ENCODE measurements at regions not wholly inside any gene's neighbourhood (a gene's known extent, or its start where the extent isn't known, plus 50 kb on each side); places are given as distances from the start of the nearest gene placed in this dataset.

DNA sequence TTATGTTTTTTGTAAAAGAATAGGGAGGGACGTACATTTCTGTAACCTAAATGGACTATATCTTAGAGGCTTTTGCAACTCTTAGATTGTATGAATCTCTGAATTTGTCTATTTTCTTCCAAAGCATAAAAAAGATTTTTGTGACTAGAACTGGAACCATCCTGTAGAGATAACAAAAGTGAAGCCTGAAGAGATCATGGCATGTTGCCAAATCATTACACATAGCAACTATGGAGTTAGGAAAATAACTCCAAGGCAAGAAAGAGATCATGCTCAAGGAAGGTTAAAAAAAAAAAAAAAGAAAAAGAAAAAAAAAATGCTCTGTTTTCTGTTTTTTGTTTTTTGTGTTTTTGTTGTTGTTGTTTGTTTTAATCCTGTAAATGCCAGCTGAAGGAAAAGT lies 567.7 kb upstream of the ZWINT start:
- TF ChIP-seq ZFX (IDR thresholded peaks at IDR 0.05; ENCODE audit: borderline replicate concordance) = no peak
- TF ChIP-seq, protein P1, sequence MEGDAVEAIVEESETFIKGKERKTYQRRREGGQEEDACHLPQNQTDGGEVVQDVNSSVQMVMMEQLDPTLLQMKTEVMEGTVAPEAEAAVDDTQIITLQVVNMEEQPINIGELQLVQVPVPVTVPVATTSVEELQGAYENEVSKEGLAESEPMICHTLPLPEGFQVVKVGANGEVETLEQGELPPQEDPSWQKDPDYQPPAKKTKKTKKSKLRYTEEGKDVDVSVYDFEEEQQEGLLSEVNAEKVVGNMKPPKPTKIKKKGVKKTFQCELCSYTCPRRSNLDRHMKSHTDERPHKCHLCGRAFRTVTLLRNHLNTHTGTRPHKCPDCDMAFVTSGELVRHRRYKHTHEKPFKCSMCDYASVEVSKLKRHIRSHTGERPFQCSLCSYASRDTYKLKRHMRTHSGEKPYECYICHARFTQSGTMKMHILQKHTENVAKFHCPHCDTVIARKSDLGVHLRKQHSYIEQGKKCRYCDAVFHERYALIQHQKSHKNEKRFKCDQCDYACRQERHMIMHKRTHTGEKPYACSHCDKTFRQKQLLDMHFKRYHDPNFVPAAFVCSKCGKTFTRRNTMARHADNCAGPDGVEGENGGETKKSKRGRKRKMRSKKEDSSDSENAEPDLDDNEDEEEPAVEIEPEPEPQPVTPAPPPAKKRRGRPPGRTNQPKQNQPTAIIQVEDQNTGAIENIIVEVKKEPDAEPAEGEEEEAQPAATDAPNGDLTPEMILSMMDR (IDR thresholded peaks at IDR 0.05) = no peak

DNA sequence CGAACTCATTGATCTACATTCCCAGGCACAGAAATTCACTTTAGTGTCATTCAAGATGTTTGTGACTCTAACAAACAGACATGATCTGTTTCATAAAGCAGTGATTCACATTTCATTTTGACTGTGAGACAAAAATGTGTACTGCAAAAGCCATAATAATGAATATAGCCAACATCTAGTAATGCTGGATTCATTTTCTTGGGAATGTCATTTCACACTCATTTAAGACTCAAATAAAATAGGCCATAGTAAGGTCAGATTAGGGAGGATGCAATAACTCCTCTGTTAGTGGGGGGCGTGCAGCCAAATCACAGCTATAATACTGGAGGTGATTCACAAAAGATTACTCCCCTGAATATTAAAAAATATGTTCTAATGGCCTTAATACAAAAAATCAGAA lies 566.6 kb upstream of the ZWINT start:
- TF ChIP-seq, protein P1 (IDR thresholded peaks at IDR 0.05) = no peak
- no peak for TF ChIP-seq ZFX (IDR thresholded peaks at IDR 0.05; ENCODE audit: borderline replicate concordance)
- H3K27ac ChIP-seq = no peak overlapping the region

More for the DNA sequence above, 567.7 kb upstream of the ZWINT start:
- H3K27ac ChIP-seq = no peak overlapping the region

DNA sequence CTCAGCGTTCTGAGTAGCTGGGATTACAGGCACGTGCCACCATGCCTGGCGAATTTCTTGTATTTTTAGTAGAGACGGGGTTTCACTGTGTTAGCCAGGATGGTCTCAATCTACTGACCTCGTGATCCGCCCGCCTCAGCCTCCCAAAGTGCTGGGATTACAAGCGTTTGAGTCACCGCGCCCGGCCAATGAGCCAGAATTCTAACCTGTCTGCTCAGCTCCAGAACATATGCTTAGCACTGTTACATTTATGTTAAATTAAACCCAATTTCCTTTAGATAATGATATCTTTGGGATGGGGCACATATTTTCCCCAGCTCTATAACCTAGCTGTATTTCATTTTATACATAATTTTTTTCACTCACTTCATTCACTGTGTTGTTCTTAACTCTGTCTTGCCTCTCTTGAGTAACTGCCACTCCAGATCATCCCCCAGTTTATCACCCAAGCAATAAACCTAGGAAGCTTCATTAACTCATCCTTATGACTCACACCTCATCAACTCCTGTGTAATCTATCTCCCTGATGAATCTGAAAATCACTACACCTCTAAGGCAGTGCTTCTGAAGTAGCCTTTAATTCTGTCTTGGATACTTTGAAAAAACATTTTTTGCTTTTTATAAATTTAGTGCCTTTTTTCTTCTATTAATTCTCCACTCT lies 559.7 kb upstream of the ZWINT start:
- H3K27ac ChIP-seq = no peak overlapping the region
- TF ChIP-seq, protein P1 (IDR thresholded peaks at IDR 0.05) = no peak
- no peak for TF ChIP-seq ZFX (IDR thresholded peaks at IDR 0.05; ENCODE audit: borderline replicate concordance)

DNA sequence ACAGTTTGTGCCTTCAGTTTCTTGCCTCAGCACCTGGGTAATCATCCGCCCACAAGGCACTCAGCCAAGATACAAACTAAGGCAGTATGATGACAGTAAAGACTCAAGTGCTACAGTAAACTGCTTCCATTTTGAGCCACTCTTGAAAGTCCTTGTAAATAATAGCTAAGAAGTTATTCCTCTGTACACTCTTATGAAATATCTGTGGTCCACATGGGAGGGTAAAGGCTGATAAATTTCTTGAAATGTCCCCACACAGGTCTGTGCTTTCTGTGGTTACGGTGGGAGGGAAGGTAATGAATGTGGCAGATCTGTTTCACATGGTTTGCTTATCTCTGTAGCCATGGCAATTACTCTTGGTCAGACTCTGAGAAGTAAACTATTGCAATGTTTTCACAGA lies 551.0 kb upstream of the ZWINT start:
- TF ChIP-seq, protein P1 (IDR thresholded peaks at IDR 0.05) = no peak
- no peak for TF ChIP-seq ZFX (IDR thresholded peaks at IDR 0.05; ENCODE audit: borderline replicate concordance)
- H3K27ac ChIP-seq = no peak overlapping the region

DNA sequence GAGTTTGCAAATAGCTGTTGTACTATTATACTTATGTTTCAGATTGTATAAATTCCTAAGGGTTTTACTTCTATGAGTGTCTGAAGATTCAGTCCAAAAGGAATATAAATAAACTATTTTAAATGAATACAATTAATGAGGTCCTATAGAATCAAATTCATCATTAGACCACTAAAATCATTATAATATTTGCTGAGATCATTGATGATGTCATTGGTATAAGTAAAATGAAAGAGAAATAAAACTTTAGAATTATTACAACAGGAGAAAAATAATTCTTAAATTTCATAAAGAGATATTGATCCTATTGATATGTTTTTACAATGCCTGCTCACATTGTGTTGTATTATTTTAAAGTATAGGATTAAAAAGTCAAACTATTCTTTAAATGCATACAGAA lies 544.0 kb upstream of the ZWINT start:
- no peak for TF ChIP-seq ZFX (IDR thresholded peaks at IDR 0.05; ENCODE audit: borderline replicate concordance)
- TF ChIP-seq, protein P1 (IDR thresholded peaks at IDR 0.05) = no peak
- no peak overlapping the region for H3K27ac ChIP-seq

DNA sequence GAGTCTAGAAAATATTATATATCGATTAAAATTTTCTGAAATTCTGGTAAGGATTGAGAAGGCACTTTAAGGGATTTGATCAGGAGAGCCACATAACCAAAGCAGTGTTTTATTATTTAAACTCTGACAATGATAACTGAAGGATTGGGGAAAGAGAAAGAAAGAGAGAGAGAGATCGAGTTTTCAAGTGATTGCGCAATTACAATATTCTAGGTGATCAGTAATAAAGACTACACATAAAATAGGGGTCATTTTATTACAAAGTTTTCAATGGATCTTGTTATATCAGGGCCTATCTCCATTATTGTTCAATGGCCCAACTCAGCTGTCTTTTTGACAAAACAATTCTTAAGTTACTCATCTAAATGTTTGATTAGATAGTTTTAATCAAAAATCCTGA lies 541.5 kb upstream of the ZWINT start:
- no peak overlapping the region for H3K27ac ChIP-seq
- TF ChIP-seq ZFX (IDR thresholded peaks at IDR 0.05; ENCODE audit: borderline replicate concordance) = no peak
- TF ChIP-seq, protein P1 (IDR thresholded peaks at IDR 0.05) = no peak

DNA sequence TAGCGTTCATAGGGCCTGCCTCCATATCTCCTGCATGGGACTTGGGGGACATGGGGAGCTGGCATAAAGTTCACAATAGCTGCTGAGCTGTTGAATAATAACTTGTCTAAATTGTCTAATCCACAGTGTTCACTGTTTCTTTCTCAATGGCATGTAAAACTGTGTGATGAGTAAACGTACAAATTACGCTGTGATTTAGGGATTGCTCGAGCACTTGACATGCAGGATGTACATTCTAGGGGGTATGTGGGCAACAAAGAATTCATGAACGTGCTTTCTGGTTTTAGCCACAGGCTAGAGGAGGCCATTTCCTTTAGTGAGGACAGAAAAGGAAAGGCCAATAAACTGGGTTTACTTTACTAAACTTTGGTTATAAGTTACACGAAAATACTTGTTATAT lies 534.2 kb upstream of the ZWINT start:
- TF ChIP-seq ZFX (IDR thresholded peaks at IDR 0.05; ENCODE audit: borderline replicate concordance) = no peak
- TF ChIP-seq, protein P1 (IDR thresholded peaks at IDR 0.05) = no peak
- H3K27ac ChIP-seq = no peak overlapping the region

Measured in 22Rv1 (cell line).